ENCODE measurements at regions not wholly inside any gene's neighbourhood (a gene's known extent, or its start where the extent isn't known, plus 50 kb on each side); places are given as distances from the start of the nearest gene placed in this dataset.

DNA sequence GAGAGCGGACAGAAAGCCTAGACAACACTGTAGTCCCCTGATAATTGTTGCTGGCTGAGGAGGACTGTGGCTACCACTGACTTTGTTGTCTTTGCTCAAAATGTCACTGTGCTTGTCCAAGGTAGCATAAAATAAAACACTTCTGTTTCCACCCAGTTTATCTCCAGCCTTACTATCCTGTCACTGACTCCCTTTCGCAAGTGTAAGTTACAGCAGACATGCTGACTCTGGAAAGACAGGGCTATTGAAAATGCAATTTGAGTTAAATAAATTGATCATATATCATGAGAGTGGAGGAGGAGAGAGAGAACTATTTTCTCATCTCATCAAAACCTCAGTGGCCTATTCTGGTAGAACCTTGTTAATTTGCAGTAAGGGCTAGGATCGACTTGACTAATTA, 138.0 kb upstream of the KIRREL3 start:
- no peak overlapping the region for H3K27ac Mint-ChIP-seq
- no peak for ATAC-seq
- CTCF ChIA-PET: no interaction called here
- H3K9me3 Mint-ChIP-seq: peaks cover 6% of the 10 kb centered on the region
- POLR2A ChIA-PET: no interaction called here
- H3K4me1 Mint-ChIP-seq: peaks cover 24% of the 10 kb centered on the region
- no peak for DNase-seq (ENCODE audit: low spot score)
- H3K27me3 Mint-ChIP-seq (ENCODE audit: low read depth): no peaks in the 10 kb centered on the region
- no peak for TF ChIP-seq SP1 (CRISPR knock-in tag; conservative IDR thresholded peaks at IDR 0.05)
- no peak for TF ChIP-seq SOX15 (CRISPR knock-in tag; IDR thresholded peaks at IDR 0.05)
- TF ChIP-seq, protein P1, sequence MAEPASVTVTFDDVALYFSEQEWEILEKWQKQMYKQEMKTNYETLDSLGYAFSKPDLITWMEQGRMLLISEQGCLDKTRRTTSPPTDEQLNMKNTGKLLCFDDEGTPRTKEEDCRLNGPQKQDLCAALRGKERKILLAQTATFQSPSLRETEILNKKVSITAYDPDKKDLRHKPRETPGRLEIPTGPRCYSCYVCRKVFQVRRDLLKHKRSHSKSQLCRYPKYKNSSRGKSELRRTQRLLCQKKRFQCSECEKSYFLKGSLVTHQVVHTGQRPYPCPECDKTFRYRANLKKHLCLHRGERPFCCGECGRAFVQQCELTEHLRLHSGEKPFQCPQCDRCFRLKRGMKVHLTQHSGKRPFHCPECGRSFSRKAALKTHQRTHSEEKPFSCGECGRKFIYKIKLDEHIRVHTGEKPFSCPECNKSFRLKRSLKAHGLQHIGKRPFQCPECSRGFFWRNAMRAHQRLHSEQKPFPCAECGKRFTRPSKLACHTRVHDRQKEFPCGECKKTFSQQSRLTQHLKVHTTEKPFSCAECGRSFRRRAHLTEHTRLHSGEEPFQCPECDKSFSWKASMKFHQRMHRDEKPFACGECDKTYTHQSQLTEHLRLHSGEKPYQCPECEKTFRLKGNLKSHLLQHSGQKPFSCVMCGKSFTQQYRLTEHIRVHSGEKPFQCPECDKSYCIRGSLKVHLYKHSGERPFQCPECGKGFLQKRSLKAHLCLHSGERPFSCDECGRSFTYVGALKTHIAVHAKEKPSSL (CRISPR knock-in tag; conservative IDR thresholded peaks at IDR 0.05): no peak
- TF ChIP-seq, protein P2, sequence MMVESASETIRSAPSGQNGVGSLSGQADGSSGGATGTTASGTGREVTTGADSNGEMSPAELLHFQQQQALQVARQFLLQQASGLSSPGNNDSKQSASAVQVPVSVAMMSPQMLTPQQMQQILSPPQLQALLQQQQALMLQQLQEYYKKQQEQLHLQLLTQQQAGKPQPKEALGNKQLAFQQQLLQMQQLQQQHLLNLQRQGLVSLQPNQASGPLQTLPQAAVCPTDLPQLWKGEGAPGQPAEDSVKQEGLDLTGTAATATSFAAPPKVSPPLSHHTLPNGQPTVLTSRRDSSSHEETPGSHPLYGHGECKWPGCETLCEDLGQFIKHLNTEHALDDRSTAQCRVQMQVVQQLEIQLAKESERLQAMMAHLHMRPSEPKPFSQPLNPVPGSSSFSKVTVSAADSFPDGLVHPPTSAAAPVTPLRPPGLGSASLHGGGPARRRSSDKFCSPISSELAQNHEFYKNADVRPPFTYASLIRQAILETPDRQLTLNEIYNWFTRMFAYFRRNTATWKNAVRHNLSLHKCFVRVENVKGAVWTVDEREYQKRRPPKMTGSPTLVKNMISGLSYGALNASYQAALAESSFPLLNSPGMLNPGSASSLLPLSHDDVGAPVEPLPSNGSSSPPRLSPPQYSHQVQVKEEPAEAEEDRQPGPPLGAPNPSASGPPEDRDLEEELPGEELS (CRISPR knock-in tag; IDR thresholded peaks at IDR 0.05): no peak
- no peak for TF ChIP-seq HMGA2 (CRISPR knock-in tag; IDR thresholded peaks at IDR 0.05)
- TF ChIP-seq, protein P3, sequence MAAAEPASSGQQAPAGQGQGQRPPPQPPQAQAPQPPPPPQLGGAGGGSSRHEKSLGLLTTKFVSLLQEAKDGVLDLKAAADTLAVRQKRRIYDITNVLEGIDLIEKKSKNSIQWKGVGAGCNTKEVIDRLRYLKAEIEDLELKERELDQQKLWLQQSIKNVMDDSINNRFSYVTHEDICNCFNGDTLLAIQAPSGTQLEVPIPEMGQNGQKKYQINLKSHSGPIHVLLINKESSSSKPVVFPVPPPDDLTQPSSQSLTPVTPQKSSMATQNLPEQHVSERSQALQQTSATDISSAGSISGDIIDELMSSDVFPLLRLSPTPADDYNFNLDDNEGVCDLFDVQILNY (CRISPR knock-in tag; IDR thresholded peaks at IDR 0.05): no peak
- no peak for TF ChIP-seq TEAD1 (CRISPR knock-in tag; IDR thresholded peaks at IDR 0.05)
- TF ChIP-seq ZNF317 (CRISPR knock-in tag; IDR thresholded peaks at IDR 0.05; ENCODE audit: borderline replicate concordance, low read depth): no peak
- TF ChIP-seq ZNF423 (CRISPR knock-in tag; IDR thresholded peaks at IDR 0.05): no peak
- TF ChIP-seq, protein P4, sequence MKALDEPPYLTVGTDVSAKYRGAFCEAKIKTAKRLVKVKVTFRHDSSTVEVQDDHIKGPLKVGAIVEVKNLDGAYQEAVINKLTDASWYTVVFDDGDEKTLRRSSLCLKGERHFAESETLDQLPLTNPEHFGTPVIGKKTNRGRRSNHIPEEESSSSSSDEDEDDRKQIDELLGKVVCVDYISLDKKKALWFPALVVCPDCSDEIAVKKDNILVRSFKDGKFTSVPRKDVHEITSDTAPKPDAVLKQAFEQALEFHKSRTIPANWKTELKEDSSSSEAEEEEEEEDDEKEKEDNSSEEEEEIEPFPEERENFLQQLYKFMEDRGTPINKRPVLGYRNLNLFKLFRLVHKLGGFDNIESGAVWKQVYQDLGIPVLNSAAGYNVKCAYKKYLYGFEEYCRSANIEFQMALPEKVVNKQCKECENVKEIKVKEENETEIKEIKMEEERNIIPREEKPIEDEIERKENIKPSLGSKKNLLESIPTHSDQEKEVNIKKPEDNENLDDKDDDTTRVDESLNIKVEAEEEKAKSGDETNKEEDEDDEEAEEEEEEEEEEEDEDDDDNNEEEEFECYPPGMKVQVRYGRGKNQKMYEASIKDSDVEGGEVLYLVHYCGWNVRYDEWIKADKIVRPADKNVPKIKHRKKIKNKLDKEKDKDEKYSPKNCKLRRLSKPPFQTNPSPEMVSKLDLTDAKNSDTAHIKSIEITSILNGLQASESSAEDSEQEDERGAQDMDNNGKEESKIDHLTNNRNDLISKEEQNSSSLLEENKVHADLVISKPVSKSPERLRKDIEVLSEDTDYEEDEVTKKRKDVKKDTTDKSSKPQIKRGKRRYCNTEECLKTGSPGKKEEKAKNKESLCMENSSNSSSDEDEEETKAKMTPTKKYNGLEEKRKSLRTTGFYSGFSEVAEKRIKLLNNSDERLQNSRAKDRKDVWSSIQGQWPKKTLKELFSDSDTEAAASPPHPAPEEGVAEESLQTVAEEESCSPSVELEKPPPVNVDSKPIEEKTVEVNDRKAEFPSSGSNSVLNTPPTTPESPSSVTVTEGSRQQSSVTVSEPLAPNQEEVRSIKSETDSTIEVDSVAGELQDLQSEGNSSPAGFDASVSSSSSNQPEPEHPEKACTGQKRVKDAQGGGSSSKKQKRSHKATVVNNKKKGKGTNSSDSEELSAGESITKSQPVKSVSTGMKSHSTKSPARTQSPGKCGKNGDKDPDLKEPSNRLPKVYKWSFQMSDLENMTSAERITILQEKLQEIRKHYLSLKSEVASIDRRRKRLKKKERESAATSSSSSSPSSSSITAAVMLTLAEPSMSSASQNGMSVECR (CRISPR knock-in tag; IDR thresholded peaks at IDR 0.05; ENCODE audit: borderline replicate concordance): no peak
- H3K4me3 Mint-ChIP-seq: no peak overlapping the region
- no peaks in the 10 kb centered on the region for H3K36me3 Mint-ChIP-seq

DNA sequence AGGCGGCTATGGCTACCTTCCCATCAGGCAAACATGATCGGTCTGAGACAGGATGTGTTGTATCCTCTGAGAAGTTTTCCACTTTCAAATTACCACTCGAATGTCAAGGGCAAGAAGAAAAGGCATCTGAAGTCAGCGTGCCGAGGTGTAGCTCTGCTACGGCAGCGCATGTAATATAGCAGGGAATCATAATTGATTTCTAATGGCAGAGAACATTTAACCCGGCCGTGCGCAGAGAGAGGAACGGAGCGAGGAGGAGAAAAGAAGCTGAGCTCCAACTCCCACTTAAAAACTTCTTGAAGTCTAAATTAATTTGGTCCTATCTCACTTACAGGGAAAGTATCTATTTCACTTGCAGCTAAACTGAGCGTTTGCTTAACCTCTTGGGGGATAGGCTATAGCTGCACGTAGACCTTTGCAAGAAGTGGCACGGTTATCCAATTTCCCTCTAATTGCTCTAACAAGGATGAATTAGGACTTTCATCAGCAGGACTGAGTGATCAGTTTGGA, 137.3 kb upstream of the KIRREL3 start:
- TF ChIP-seq, protein P5, sequence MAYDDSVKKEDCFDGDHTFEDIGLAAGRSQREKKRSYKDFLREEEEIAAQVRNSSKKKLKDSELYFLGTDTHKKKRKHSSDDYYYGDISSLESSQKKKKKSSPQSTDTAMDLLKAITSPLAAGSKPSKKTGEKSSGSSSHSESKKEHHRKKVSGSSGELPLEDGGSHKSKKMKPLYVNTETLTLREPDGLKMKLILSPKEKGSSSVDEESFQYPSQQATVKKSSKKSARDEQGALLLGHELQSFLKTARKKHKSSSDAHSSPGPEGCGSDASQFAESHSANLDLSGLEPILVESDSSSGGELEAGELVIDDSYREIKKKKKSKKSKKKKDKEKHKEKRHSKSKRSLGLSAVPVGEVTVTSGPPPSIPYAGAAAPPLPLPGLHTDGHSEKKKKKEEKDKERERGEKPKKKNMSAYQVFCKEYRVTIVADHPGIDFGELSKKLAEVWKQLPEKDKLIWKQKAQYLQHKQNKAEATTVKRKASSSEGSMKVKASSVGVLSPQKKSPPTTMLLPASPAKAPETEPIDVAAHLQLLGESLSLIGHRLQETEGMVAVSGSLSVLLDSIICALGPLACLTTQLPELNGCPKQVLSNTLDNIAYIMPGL (CRISPR knock-in tag; IDR thresholded peaks at IDR 0.05): no peak
- TF ChIP-seq FOXK1 (CRISPR knock-in tag; IDR thresholded peaks at IDR 0.05): no peak
- TF ChIP-seq, protein P6, sequence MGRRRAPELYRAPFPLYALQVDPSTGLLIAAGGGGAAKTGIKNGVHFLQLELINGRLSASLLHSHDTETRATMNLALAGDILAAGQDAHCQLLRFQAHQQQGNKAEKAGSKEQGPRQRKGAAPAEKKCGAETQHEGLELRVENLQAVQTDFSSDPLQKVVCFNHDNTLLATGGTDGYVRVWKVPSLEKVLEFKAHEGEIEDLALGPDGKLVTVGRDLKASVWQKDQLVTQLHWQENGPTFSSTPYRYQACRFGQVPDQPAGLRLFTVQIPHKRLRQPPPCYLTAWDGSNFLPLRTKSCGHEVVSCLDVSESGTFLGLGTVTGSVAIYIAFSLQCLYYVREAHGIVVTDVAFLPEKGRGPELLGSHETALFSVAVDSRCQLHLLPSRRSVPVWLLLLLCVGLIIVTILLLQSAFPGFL (CRISPR knock-in tag; IDR thresholded peaks at IDR 0.05; ENCODE audit: borderline replicate concordance): no peak
- no peak for TF ChIP-seq ZNF121 (CRISPR knock-in tag; IDR thresholded peaks at IDR 0.05)
- TF ChIP-seq GABPB1 (CRISPR knock-in tag; IDR thresholded peaks at IDR 0.05): no peak
- TF ChIP-seq, protein P7, sequence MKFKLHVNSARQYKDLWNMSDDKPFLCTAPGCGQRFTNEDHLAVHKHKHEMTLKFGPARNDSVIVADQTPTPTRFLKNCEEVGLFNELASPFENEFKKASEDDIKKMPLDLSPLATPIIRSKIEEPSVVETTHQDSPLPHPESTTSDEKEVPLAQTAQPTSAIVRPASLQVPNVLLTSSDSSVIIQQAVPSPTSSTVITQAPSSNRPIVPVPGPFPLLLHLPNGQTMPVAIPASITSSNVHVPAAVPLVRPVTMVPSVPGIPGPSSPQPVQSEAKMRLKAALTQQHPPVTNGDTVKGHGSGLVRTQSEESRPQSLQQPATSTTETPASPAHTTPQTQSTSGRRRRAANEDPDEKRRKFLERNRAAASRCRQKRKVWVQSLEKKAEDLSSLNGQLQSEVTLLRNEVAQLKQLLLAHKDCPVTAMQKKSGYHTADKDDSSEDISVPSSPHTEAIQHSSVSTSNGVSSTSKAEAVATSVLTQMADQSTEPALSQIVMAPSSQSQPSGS (CRISPR knock-in tag; IDR thresholded peaks at IDR 0.05; ENCODE audit: borderline replicate concordance, low read depth): no peak
- no peak for TF ChIP-seq ELF4 (CRISPR knock-in tag; IDR thresholded peaks at IDR 0.05; ENCODE audit: low read depth)
- TF ChIP-seq, protein P8, sequence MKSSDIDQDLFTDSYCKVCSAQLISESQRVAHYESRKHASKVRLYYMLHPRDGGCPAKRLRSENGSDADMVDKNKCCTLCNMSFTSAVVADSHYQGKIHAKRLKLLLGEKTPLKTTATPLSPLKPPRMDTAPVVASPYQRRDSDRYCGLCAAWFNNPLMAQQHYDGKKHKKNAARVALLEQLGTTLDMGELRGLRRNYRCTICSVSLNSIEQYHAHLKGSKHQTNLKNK (CRISPR knock-in tag; IDR thresholded peaks at IDR 0.05): no peak
- TF ChIP-seq, protein P9, sequence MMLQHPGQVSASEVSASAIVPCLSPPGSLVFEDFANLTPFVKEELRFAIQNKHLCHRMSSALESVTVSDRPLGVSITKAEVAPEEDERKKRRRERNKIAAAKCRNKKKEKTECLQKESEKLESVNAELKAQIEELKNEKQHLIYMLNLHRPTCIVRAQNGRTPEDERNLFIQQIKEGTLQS (CRISPR knock-in tag; conservative IDR thresholded peaks at IDR 0.05): no peak
- TF ChIP-seq, protein P10, sequence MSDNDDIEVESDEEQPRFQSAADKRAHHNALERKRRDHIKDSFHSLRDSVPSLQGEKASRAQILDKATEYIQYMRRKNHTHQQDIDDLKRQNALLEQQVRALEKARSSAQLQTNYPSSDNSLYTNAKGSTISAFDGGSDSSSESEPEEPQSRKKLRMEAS (CRISPR knock-in tag; IDR thresholded peaks at IDR 0.05): no peak
- no peak for TF ChIP-seq EMX1 (CRISPR knock-in tag; IDR thresholded peaks at IDR 0.05)
- H3K27ac Mint-ChIP-seq: no peak overlapping the region
- CTCF ChIA-PET: no interaction called here

More for the DNA sequence above, 137.3 kb upstream of the KIRREL3 start:
- ATAC-seq: no peak
- POLR2A ChIA-PET: no interaction called here
- H3K27me3 Mint-ChIP-seq (ENCODE audit: low read depth): no peaks in the 10 kb centered on the region
- H3K36me3 Mint-ChIP-seq: no peaks in the 10 kb centered on the region
- H3K4me3 Mint-ChIP-seq: no peak overlapping the region
- H3K9me3 Mint-ChIP-seq: peaks cover 6% of the 10 kb centered on the region
- DNase-seq (ENCODE audit: low spot score): no peak
- peaks cover 16% of the 10 kb centered on the region for H3K4me1 Mint-ChIP-seq

Data from WTC11 (cell line).